HFF-Myc (cell line): ENCODE measurements at regions not wholly inside any gene's neighbourhood (a gene's known extent, or its start where the extent isn't known, plus 50 kb on each side); places are given as distances from the start of the nearest gene placed in this dataset.

Source experiments
- DNase-seq: peaks from one replicate; pipeline ENCODE4 v3.0.0-alpha.2; 2011; ENCODE audit warnings: low read depth; ENCODE audit errors: extremely low read depth
- H3K4me3 ChIP-seq: replicated peaks from 2 replicates; pipeline ENCODE4 v1.5.1; 2011; ENCODE audit warnings: low read depth, mild to moderate bottlenecking, control low read depth, low read length
- TF ChIP-seq, protein P1 (sequence below): IDR thresholded peaks from 2 replicates; pipeline ENCODE4 v1.5.1; 2012; ENCODE audit warnings: mild to moderate bottlenecking, low read depth, low read length, control low read depth; ENCODE audit errors: missing control alignments

- TF ChIP-seq, protein P1, sequence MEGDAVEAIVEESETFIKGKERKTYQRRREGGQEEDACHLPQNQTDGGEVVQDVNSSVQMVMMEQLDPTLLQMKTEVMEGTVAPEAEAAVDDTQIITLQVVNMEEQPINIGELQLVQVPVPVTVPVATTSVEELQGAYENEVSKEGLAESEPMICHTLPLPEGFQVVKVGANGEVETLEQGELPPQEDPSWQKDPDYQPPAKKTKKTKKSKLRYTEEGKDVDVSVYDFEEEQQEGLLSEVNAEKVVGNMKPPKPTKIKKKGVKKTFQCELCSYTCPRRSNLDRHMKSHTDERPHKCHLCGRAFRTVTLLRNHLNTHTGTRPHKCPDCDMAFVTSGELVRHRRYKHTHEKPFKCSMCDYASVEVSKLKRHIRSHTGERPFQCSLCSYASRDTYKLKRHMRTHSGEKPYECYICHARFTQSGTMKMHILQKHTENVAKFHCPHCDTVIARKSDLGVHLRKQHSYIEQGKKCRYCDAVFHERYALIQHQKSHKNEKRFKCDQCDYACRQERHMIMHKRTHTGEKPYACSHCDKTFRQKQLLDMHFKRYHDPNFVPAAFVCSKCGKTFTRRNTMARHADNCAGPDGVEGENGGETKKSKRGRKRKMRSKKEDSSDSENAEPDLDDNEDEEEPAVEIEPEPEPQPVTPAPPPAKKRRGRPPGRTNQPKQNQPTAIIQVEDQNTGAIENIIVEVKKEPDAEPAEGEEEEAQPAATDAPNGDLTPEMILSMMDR: no peak
- H3K4me3 ChIP-seq: no peak overlapping the region
- DNase-seq: no peak
These were observed 113.0 kb downstream of the KCNF1 start for GRCh38 chr2:11024687-11025086.

- TF ChIP-seq, protein P1: no peak
These were observed 114.7 kb downstream of the KCNF1 start for GRCh38 chr2:11026286-11026921.

GRCh38 chr2:11027195-11027594 is 115.5 kb downstream of the KCNF1 start:
- TF ChIP-seq, protein P1: no peak
- no peak for DNase-seq
- H3K4me3 ChIP-seq: no peak overlapping the region

More at GRCh38 chr2:11026286-11026921, 114.7 kb downstream of the KCNF1 start:
- DNase-seq: no peak
- H3K4me3 ChIP-seq: no peak overlapping the region

- H3K4me3 ChIP-seq: no peak overlapping the region
- TF ChIP-seq, protein P1: no peak
- DNase-seq: no peak
These were observed 116.7 kb downstream of the KCNF1 start for GRCh38 chr2:11028407-11028916.

DNA sequence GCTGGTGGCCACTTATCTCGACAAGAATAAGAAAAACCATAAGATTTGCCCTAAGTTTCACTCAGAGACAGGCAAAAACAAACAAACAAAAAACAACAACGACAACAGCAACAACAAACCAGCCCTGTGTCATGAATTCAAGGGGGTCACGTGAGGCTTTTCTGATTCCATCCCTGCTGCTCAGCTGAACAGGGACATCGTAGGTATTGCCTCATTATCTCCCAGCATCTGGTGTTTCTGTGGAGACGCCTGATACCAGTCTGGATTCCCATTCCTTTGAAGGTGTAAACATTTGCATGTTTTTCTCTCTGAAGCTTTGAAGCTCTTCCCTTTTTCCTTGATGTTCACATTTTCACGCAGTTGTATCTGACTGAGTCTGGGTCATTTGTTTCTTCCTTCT is 117.4 kb downstream of the KCNF1 start:
- no peak overlapping the region for H3K4me3 ChIP-seq
- DNase-seq: no peak
- TF ChIP-seq, protein P1: no peak

GRCh38 chr2:11030036-11030435 is 118.3 kb downstream of the KCNF1 start:
- H3K4me3 ChIP-seq: no peak overlapping the region
- TF ChIP-seq, protein P1: no peak
- DNase-seq: no peak

DNA sequence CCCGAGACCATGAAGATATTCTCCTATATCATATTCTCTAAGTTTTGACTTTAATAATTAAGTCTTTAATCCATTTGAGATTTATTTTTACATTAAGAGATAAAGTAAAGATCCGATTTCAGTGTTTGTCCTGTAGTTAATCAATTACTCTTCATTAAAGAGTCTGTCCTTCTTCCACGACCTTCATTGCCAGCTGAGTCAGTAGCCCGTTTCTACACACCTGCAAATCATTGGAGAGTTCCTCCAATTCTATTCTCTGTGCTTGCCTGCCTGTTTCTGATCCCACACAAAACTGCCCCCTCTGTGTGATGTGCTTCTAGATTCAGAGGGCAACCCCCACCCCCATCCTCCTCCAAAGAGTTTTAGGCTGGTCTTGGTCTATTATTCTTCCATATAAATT is 119.2 kb downstream of the KCNF1 start:
- TF ChIP-seq, protein P1: no peak
- DNase-seq: no peak
- no peak overlapping the region for H3K4me3 ChIP-seq
